Aorta (tissue), 5 donors: ENCODE measurements at regions not wholly inside any gene's neighbourhood (a gene's known extent, or its start where the extent isn't known, plus 50 kb on each side); places are given as distances from the start of the nearest gene placed in this dataset.

ENCODE experiments used
- ATAC-seq: fragments of 200-7000 bp; cut with Tn5 transposase; one replicate; pipeline ENCODE4 v1.9.1; 2022; ENCODE audit warnings: moderate library complexity; ENCODE audit not compliant: low FRiP score
- DNase-seq, 2 donors: peaks; one replicate each; pipeline ENCODE4 v3.0.0-alpha.2; 2020
- H3K27ac ChIP-seq, 2 donors: one replicate each; pipeline ENCODE4 v1.5.1; 2013; ENCODE audit warnings: low read length in 2 of 2, mild to moderate bottlenecking in 2 of 2, moderate library complexity in 2 of 2, control low read depth in 1 of 2, inconsistent platforms in 1 of 2, low read depth in 1 of 2
- H3K27me3 ChIP-seq, 2 donors: one replicate each; pipeline ENCODE4 v1.6.1; 2013; ENCODE audit warnings: control low read depth in 1 of 2, low read length in 1 of 2, mild to moderate bottlenecking in 1 of 2, moderate library complexity in 1 of 2; ENCODE audit not compliant: insufficient read depth in 2 of 2, control insufficient read depth in 1 of 2
- H3K36me3 ChIP-seq, 2 donors: one replicate each; pipeline ENCODE4 v1.6.1; 2013; ENCODE audit warnings: control low read depth in 1 of 2, low read length in 1 of 2, mild to moderate bottlenecking in 1 of 2; ENCODE audit not compliant: insufficient read depth in 2 of 2, control insufficient read depth in 1 of 2
- H3K4me1 ChIP-seq, 2 donors: one replicate each; pipeline ENCODE4 v1.6.1; 2013; ENCODE audit warnings: low read length in 2 of 2, control low read depth in 1 of 2, mild to moderate bottlenecking in 1 of 2, moderate library complexity in 1 of 2; ENCODE audit not compliant: insufficient read depth in 2 of 2, control insufficient read depth in 1 of 2
- H3K4me3 ChIP-seq, 2 donors: one replicate each; pipeline ENCODE4 v1.5.1; 2013; ENCODE audit warnings: low read length in 2 of 2, control low read depth in 1 of 2, mild to moderate bottlenecking in 1 of 2
- H3K9me3 ChIP-seq: one replicate; pipeline ENCODE4 v1.6.1; 2013; ENCODE audit warnings: mild to moderate bottlenecking, low read length; ENCODE audit not compliant: control insufficient read depth
- WGBS, 2 donors: extraction: QIAGEN DNeasy Blood & Tissue Kit; methylation state at CpG; one replicate each; pipeline ENCODE4 v1.1.7; 2013; 5-methylcytosine and 5-hydroxymethylcytosine counted together
- intact Hi-C, 2 donors: fragments of 100-400 bp; cut with DNase I; formaldehyde crosslinking; loops; one replicate each; pipeline versions ENCODE4 v1.14.2 to v1.15.0; 2022
- donor health status: healthy with polysubstance abuse.
- donor health status: Bipolar disorder and iron deficiency.
- donor health status: DM: no; HTN: no; CAD: no.
- donor health status: DM: no; HTN: no; CAD: no.
- donor health status: DM: yes; HTN: yes; CAD: no.

DNA sequence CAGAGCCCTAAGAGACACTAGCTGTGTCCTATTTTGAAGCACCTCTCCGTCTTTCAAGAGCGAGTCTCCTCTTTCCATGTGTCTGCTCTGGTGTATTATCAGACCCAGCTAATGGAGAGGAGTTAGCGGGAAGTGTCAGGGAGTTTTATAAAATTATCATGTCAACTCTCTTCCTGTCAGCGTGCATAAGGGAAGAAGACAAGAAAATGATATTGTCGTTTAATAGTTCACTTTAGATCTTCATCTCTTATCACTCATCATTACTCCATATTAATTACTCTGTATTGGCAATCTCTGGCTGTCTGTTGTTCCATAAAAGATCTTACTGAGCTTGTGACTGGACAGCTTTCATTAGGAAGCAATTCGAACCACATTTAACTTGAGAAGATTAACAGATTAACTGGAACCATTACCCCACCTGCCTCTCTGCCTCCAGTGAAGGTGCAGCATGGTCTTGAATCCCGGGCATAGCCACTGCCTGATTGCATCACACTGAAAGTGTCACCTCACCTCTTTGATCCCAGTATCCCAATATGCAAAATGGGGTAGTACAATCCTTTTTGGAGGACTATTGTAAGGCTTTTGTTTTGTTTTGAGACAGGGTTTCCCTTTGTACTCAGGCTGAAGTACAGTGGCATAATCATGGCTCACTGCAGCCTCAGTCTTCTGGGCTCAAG lies 121.1 kb downstream of the TMEM114 start:
- Histone ChIP-seq H3K4me3 (no peak overlapping the region), H3K27ac (no peak overlapping the region), H3K27me3 (no peaks in the 10 kb centered on the region), H3K4me1 (no peaks in the 10 kb centered on the region), H3K36me3 (no peaks in the 10 kb centered on the region), H3K9me3 (no peaks in the 10 kb centered on the region)
- DNase-seq (no peak), ATAC-seq (no peak)
- 77 to 78% methylated on average over 7 of the region's 7 CpGs for WGBS, 2 donors
- intact Hi-C loops: no loop called here

DNA sequence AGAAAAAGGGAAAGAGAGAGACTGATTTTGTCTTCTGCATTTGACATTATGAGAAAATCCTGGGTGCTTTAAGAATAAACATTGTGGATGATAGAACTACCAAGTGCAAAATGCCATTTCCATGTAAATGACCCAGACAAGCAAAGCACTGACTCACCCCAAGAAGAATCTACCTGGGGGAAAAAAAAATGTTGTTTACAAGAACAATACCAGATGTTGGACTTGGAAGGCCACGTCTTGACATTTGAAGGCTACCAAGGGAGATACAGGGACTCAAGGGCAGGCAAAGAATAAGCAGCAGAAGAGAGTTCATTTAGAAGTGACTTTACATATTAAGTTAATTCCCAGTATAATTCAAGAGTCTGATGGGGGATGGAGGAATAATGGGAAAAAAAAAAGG lies 125.3 kb downstream of the TMEM114 start:
- Histone ChIP-seq H3K9me3 (peaks cover 2% of the 10 kb centered on the region), H3K4me1 (no peaks in the 10 kb centered on the region), H3K4me3 (no peak overlapping the region), H3K36me3 (no peaks in the 10 kb centered on the region), H3K27me3 (no peaks in the 10 kb centered on the region), H3K27ac (no peak overlapping the region)
- intact Hi-C loops: no loop called here
- ATAC-seq (no peak), DNase-seq (no peak)
- WGBS, 2 donors: 53 to 56% methylated on average over 1 of the region's 1 CpG

DNA sequence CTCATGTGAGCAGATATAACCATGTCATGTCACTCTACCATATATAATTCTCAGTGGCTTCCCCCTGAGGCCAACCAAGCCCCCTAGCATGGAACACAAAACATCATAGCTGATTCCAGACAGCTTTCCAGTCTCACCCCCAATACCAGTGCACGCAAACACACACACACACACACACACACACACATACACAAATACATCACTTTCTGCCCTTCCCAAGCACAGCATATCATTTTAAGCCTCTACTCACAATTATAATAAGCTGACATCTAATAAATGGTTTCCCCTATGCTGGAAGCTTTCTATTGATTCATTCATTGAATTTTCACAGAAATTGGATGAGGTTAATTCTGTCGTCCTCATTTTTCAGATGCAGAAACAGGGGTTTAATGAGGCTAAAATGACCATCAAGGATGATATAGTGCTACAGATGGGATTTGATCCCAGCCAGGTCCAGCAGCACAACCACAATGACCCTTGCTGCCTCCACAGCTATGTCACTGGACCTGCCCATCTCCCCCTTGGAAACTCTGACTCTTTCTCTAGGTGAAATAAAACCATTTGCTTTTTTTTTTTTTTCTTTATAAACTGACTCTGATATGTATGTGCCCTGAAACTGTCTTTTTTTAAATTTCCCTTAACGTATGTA lies 131.1 kb downstream of the TMEM114 start:
- WGBS, 2 donors: 46 to 49% methylated on average over 3 of the region's 3 CpGs
- H3K9me3 ChIP-seq: peaks cover 4% of the 10 kb centered on the region
- H3K27ac ChIP-seq: no peak overlapping the region
- H3K36me3 ChIP-seq: no peaks in the 10 kb centered on the region
- ATAC-seq (no peak), DNase-seq (no peak)
- no peaks in the 10 kb centered on the region for H3K27me3 ChIP-seq
- intact Hi-C loops: no loop called here
- H3K4me3 ChIP-seq: no peak overlapping the region
- H3K4me1 ChIP-seq: no peaks in the 10 kb centered on the region

DNA sequence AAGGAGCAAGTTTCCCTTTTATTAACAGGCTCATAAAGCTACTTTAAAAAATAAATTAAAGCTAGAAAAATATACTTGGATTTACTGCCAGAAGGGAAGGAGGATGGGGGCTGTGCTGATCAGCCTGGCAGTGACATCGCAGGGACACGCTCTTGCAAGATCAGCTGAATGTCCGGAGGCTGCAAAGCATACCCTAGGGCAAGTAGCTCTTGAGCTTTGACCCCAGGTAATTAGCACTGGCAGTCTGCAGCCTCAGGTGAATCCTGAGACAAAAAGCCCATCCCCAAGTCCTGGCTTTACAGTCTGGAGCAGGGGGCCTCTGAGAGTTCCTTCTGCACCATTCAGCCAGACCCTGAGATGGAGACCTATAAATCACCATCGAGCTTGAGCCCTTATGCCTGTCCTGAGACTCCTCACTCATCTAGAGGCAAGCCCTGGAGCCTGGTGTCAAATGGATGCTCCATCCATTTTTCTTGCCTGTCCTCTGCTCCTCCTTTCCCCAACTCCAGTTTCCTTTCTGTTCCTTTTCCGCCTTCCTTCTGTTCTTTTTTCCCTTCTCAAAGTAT lies 131.7 kb downstream of the TMEM114 start:
- intact Hi-C loops: no loop called here
- Histone ChIP-seq H3K4me3 (no peak overlapping the region), H3K4me1 (no peaks in the 10 kb centered on the region), H3K27ac (no peak overlapping the region), H3K27me3 (no peaks in the 10 kb centered on the region), H3K9me3 (peaks cover 4% of the 10 kb centered on the region), H3K36me3 (no peaks in the 10 kb centered on the region)
- DNase-seq: no peak
- WGBS, 2 donors: 62 to 65% methylated on average over 5 of the region's 5 CpGs
- ATAC-seq: no peak

DNA sequence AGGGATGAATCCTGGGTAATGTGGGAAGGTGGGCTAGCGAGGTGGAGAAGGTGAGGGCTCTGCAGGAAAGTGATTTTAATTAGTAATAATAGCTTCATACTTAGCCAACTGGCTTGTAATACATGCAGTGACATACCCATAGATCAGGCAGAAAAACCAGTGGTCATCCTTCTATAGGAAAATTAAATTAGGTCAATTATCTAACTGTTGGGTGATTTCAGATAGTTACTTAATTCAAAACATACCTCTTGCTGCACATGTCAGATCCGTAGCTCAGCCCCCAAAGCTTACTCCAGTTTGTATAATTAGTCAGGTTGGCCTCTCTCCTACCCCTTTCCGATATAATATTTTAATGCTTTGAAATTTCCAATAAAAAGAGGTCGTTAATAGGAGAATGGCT lies 137.0 kb downstream of the TMEM114 start:
- intact Hi-C loops: no loop called here
- no peak overlapping the region for H3K4me3 ChIP-seq
- DNase-seq (no peak), ATAC-seq (no peak)
- H3K9me3 ChIP-seq: peaks cover 2% of the 10 kb centered on the region
- WGBS, 2 donors: 63 to 66% methylated on average over 4 of the region's 4 CpGs
- H3K4me1 ChIP-seq: no peaks in the 10 kb centered on the region
- H3K27ac ChIP-seq: no peak overlapping the region
- no peaks in the 10 kb centered on the region for H3K27me3 ChIP-seq
- H3K36me3 ChIP-seq: no peaks in the 10 kb centered on the region

DNA sequence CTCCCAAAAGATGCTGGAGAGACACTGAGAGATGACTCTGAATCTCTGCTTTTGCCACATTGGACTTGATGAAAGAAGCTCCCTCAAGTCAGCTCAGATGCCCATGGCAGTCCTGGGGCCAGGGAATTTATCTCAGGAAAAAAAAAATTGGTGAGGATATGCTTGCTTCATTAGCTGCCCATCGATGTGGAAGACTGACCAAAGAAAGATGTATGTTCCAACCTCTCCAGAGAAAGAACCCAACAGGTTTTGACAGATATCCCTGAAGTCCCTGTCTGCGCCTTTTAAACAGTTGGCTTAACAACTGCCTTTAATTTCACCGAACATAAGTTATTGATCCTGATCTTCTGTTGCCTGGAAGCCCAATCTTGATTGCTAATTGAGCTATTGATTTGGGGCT lies 137.4 kb downstream of the TMEM114 start:
- DNase-seq (no peak), ATAC-seq (no peak)
- H3K4me3 ChIP-seq: no peak overlapping the region
- intact Hi-C loops: no loop called here
- 59 to 60% methylated on average over 3 of the region's 3 CpGs for WGBS, 2 donors
- H3K27me3 ChIP-seq: no peaks in the 10 kb centered on the region
- no peaks in the 10 kb centered on the region for H3K36me3 ChIP-seq
- no peak overlapping the region for H3K27ac ChIP-seq
- H3K9me3 ChIP-seq: peaks cover 2% of the 10 kb centered on the region
- H3K4me1 ChIP-seq: no peaks in the 10 kb centered on the region

DNA sequence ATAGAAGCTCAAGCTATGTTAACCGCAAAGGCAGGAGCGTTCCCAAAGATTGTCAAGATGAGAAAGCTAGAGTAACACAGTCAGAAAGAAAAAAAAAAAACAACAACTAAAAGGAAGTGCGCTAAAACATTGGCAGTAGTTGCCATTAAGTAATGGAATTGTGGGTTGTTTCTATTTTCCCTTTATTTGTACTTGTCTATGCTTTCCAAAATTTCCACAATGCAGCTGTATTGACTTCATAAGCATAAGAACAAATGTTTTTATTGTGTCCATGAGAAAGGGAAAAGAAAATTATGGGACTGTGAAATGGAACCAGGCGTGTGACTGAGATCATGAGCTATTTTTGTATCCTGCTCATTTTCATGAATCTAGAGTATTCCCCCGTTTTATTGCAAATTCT lies 153.4 kb downstream of the TMEM114 start:
- no peak overlapping the region for H3K4me3 ChIP-seq
- H3K36me3 ChIP-seq: no peaks in the 10 kb centered on the region
- H3K27ac ChIP-seq: no peak overlapping the region
- H3K27me3 ChIP-seq: no peaks in the 10 kb centered on the region
- WGBS, 2 donors: 70 to 74% methylated on average over 5 of the region's 5 CpGs
- DNase-seq (no peak), ATAC-seq (no peak)
- H3K9me3 ChIP-seq: peaks cover 2% of the 10 kb centered on the region
- intact Hi-C loops: loop anchor here in 1 of 2 donors (10.0 kb wide), 1 partner anchor 52 kb away; no protein-coding TSS in a partner anchor
- no peaks in the 10 kb centered on the region for H3K4me1 ChIP-seq

DNA sequence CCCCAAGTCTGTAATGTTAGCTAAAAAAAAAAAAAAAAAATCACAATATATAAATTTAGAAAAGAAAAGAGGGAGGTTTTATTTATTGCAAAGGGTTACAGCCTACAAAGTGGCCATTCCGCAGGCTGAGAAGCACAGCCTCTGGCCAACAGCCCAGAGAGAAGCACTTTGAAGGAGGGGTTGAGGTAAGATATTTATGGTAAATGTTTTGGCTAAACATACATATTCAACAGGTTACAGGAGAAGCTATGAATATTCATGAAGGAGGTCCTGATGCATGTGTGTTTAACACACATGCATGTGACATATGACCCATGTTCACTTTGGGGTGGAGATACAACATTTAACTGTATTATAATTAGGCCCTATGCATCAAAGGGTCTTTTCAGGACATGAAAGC lies 158.5 kb downstream of the TMEM114 start:
- Histone ChIP-seq H3K4me1 (no peaks in the 10 kb centered on the region), H3K27me3 (no peaks in the 10 kb centered on the region), H3K4me3 (no peak overlapping the region), H3K27ac (no peak overlapping the region), H3K9me3 (peaks cover 1% of the 10 kb centered on the region), H3K36me3 (no peaks in the 10 kb centered on the region)
- intact Hi-C loops: loop anchor here in 1 of 2 donors (10.0 kb wide), 1 partner anchor 47 kb away; no protein-coding TSS in a partner anchor
- 81 to 82% methylated on average over 1 of the region's 1 CpG for WGBS, 2 donors
- ATAC-seq (no peak), DNase-seq (no peak)

DNA sequence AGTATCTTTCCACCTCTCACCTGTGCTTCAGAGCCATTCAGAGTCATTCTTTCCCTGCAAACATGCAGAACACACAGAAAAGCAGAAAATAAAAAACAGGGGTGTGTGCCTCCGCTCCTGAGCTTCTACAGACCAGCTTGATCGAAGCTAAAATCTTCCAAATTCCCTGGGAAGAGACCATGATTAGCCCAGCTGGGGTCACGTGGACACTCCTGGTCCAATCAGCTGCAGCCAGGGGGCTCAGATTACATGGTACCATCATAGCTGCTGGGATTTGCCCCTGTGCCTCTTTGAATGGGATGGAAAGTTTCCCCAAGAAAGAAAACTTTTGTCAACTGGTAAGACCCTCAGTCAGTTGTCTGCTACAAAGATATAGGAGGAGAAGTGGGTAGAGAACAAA lies 159.9 kb downstream of the TMEM114 start:
- 65 to 68% methylated on average over 3 of the region's 3 CpGs for WGBS, 2 donors
- H3K4me1 ChIP-seq: no peaks in the 10 kb centered on the region
- no peaks in the 10 kb centered on the region for H3K27me3 ChIP-seq
- intact Hi-C loops: loop anchor here in 1 of 2 donors (10.0 kb wide), 1 partner anchor 46 kb away; no protein-coding TSS in a partner anchor
- H3K9me3 ChIP-seq: peaks cover 1% of the 10 kb centered on the region
- ATAC-seq (no peak), DNase-seq (no peak)
- H3K27ac ChIP-seq: no peak overlapping the region
- no peak overlapping the region for H3K4me3 ChIP-seq
- H3K36me3 ChIP-seq: no peaks in the 10 kb centered on the region
